PC-3 (cell line): ENCODE measurements at regions not wholly inside any gene's neighbourhood (a gene's known extent, or its start where the extent isn't known, plus 50 kb on each side); places are given as distances from the start of the nearest gene placed in this dataset.

Experiments used
- ATAC-seq: fragments of 200-7000 bp; cut with Tn5 transposase; 2 replicates; pipeline ENCODE4 v1.9.1; 2020; ENCODE audit warnings: mild to moderate bottlenecking, moderate library complexity
- BruUV-seq: library from RNA; stranded (reverse); fragments of 400-500 nt; replicated peaks from 2 replicates; lab custom pipeline; 2021; lab: Mats Ljungman, UMichigan
- CTCF ChIA-PET: fragments of 300-600 bp; sonication (Branson Sonifier 250); formaldehyde crosslinking; loops from one replicate; lab custom pipeline; 2022; ENCODE audit warnings: antibody characterized with exemption; lab: Charles Lee
- POLR2A ChIA-PET: fragments of 300-600 bp; sonication (Branson Sonifier 250); formaldehyde crosslinking; loops from one replicate; lab custom pipeline; 2022; ENCODE audit warnings: antibody characterized with exemption; ENCODE audit not compliant: unreplicated experiment; lab: Charles Lee
- DNase-seq: peaks from one replicate; pipeline ENCODE4 v3.0.0-alpha.2; 2015
- H2AFZ ChIP-seq: fragments of 300-600 bp; sonication (generic); 2 replicates; pipeline ENCODE4 v1.6.0; 2016; ENCODE audit warnings: antibody characterized with exemption, low read length
- H3F3A ChIP-seq: fragments of 300-600 bp; sonication (generic); one replicate; pipeline ENCODE4 v1.6.0; 2017; ENCODE audit warnings: antibody characterized with exemption, low read length, control low read depth, mild to moderate bottlenecking; ENCODE audit not compliant: unreplicated experiment
- H3K27ac ChIP-seq: fragments of 300-600 bp; sonication (generic); 2 replicates; pipeline ENCODE4 v1.5.1; 2016; ENCODE audit warnings: mild to moderate bottlenecking, low read length
- H3K27me3 ChIP-seq: fragments of 300-600 bp; sonication (generic); 2 replicates; pipeline ENCODE4 v1.6.1; 2016; ENCODE audit warnings: low read length, mixed read lengths
- H3K36me3 ChIP-seq: fragments of 300-600 bp; sonication (generic); 2 replicates; pipeline ENCODE4 v1.6.1; 2016; ENCODE audit warnings: low read depth, mixed run types, low read length, mixed read lengths
- H3K4me1 ChIP-seq: fragments of 300-600 bp; sonication (generic); 2 replicates; pipeline ENCODE4 v1.5.1; 2016; ENCODE audit warnings: low read length; ENCODE audit not compliant: insufficient read depth
- H3K4me2 ChIP-seq: fragments of 300-600 bp; sonication (generic); 2 replicates; pipeline ENCODE4 v1.6.0; 2016; ENCODE audit warnings: low read length
- H3K4me3 ChIP-seq: fragments of 300-600 bp; sonication (generic); 2 replicates; pipeline ENCODE4 v1.5.1; 2016; ENCODE audit warnings: mild to moderate bottlenecking, low read length, mixed read lengths
- H3K79me2 ChIP-seq: fragments of 300-600 bp; sonication (generic); 2 replicates; pipeline ENCODE4 v1.6.1; 2017; ENCODE audit warnings: low read length, mixed read lengths
- H3K9ac ChIP-seq: fragments of 300-600 bp; sonication (generic); 2 replicates; pipeline ENCODE4 v1.6.0; 2016; ENCODE audit warnings: mild to moderate bottlenecking, low read length
- H3K9me2 ChIP-seq: fragments of 300-600 bp; sonication (generic); replicated peaks from 2 replicates; pipeline ENCODE4 v1.6.1; 2016; ENCODE audit warnings: mixed run types, low read length, mixed read lengths
- H3K9me3 ChIP-seq: fragments of 300-600 bp; sonication (generic); 2 replicates; pipeline ENCODE4 v1.6.1; 2016; ENCODE audit warnings: low read length, mixed read lengths
- H4K20me1 ChIP-seq: fragments of 300-600 bp; sonication (generic); 2 replicates; pipeline ENCODE4 v1.6.1; 2016; ENCODE audit warnings: low read length, mixed read lengths
- EZH2 ChIP-seq: fragments of 300-600 bp; sonication (generic); IDR thresholded peaks from one replicate; pipeline ENCODE4 v1.6.1; 2017; ENCODE audit warnings: antibody characterized with exemption, mild to moderate bottlenecking, low read length; ENCODE audit not compliant: unreplicated experiment
- EZH2phosphoT487 ChIP-seq: fragments of 300-600 bp; sonication (generic); IDR thresholded peaks from 2 replicates; pipeline ENCODE4 v1.6.1; 2018; ENCODE audit warnings: mild to moderate bottlenecking, antibody characterized with exemption, low read length, borderline replicate concordance
- intact Hi-C: fragments of 100-400 bp; cut with micrococcal nuclease; formaldehyde crosslinking; loops from 2 replicates; pipeline ENCODE4 v1.9.0; 2023
- TF ChIP-seq, protein P1 (sequence below): fragments of 300-600 bp; sonication (generic); conservative IDR thresholded peaks from 2 replicates; pipeline ENCODE4 v1.5.1; 2017; ENCODE audit warnings: antibody characterized with exemption, low read depth, mild to moderate bottlenecking, low read length

GRCh38 chr14:86604561-86604960 lies 1074.6 kb downstream of the FLRT2 start:
- Histone ChIP-seq H3K4me1 (no peaks in the 10 kb centered on the region), H3K9ac (no peak overlapping the region), H4K20me1 (no peaks in the 10 kb centered on the region), H3K27me3 (no peaks in the 10 kb centered on the region), H2AFZ (no peak overlapping the region), H3K9me2 (no peaks in the 10 kb centered on the region), H3K9me3 (peaks cover 18% of the 10 kb centered on the region; the same call in 1 of the 2 replicates), H3K4me3 (no peak overlapping the region), H3F3A (no peaks in the 10 kb centered on the region), H3K79me2 (no peaks in the 10 kb centered on the region), H3K4me2 (no peak overlapping the region), H3K27ac (no peak overlapping the region), H3K36me3 (no peaks in the 10 kb centered on the region)
- no TSS peak for BruUV-seq
- TF ChIP-seq, protein P1, sequence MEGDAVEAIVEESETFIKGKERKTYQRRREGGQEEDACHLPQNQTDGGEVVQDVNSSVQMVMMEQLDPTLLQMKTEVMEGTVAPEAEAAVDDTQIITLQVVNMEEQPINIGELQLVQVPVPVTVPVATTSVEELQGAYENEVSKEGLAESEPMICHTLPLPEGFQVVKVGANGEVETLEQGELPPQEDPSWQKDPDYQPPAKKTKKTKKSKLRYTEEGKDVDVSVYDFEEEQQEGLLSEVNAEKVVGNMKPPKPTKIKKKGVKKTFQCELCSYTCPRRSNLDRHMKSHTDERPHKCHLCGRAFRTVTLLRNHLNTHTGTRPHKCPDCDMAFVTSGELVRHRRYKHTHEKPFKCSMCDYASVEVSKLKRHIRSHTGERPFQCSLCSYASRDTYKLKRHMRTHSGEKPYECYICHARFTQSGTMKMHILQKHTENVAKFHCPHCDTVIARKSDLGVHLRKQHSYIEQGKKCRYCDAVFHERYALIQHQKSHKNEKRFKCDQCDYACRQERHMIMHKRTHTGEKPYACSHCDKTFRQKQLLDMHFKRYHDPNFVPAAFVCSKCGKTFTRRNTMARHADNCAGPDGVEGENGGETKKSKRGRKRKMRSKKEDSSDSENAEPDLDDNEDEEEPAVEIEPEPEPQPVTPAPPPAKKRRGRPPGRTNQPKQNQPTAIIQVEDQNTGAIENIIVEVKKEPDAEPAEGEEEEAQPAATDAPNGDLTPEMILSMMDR, result no peak
- TF ChIP-seq EZH2phosphoT487, result no peak
- CTCF ChIA-PET, result no interaction called here
- POLR2A ChIA-PET, result no interaction called here
- ATAC-seq, result no peak
- intact Hi-C loops, result no loop called here
- no peak for DNase-seq

GRCh38 chr14:86602263-86602662 lies 1072.3 kb downstream of the FLRT2 start:
- intact Hi-C loops, result no loop called here
- no peaks in the 10 kb centered on the region for H3F3A ChIP-seq
- DNase-seq, result no peak
- no peak overlapping the region for H3K27ac ChIP-seq
- TF ChIP-seq EZH2phosphoT487 (no peak), EZH2 (no peak)
- TF ChIP-seq, protein P1, result no peak
- ATAC-seq, result no peak
- no peaks in the 10 kb centered on the region for H3K27me3 ChIP-seq
- no TSS peak for BruUV-seq
- CTCF ChIA-PET, result no interaction called here
- H3K79me2 ChIP-seq, result no peaks in the 10 kb centered on the region
- no peaks in the 10 kb centered on the region for H3K9me2 ChIP-seq
- no peaks in the 10 kb centered on the region for H3K36me3 ChIP-seq
- no peak overlapping the region for H2AFZ ChIP-seq
- POLR2A ChIA-PET, result no interaction called here
- no peak overlapping the region for H3K4me2 ChIP-seq
- H3K9ac ChIP-seq, result no peak overlapping the region
- H3K4me1 ChIP-seq, result no peaks in the 10 kb centered on the region
- no peaks in the 10 kb centered on the region for H4K20me1 ChIP-seq
- H3K9me3 ChIP-seq, result peaks cover 18% of the 10 kb centered on the region; the same call in 1 of the 2 replicates
- no peak overlapping the region for H3K4me3 ChIP-seq

DNA sequence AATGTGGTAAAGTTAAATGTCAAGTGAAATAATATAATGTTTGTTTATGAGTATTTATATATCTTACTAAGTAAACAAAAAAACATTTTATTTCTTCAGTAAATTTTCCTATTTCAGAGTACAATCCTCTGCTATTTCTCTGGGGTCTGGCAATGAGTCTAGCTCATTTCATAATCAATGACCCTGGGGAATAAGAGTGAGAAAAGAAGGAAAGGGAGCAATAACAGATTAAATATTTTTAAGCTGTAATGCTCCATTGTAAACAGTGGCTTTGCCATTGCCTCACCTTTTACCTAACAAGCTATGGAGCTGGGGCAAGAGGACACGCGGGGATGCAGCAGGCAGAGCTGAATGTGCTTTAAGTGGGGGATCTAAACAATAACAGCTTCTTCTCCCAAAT lies 1071.9 kb downstream of the FLRT2 start:
- Histone ChIP-seq H2AFZ (no peak overlapping the region), H3K9me3 (peaks cover 18% of the 10 kb centered on the region; the same call in 1 of the 2 replicates), H3K4me3 (no peak overlapping the region), H3K27me3 (no peaks in the 10 kb centered on the region), H4K20me1 (no peaks in the 10 kb centered on the region), H3K4me2 (no peak overlapping the region), H3K4me1 (no peaks in the 10 kb centered on the region), H3K27ac (no peak overlapping the region), H3K36me3 (no peaks in the 10 kb centered on the region), H3K79me2 (no peaks in the 10 kb centered on the region), H3F3A (no peaks in the 10 kb centered on the region), H3K9ac (no peak overlapping the region), H3K9me2 (no peaks in the 10 kb centered on the region)
- DNase-seq, result no peak
- intact Hi-C loops, result no loop called here
- TF ChIP-seq EZH2 (no peak), EZH2phosphoT487 (no peak)
- TF ChIP-seq, protein P1, result no peak
- ATAC-seq, result no peak
- ChIA-PET POLR2A (no interaction called here), CTCF (no interaction called here)
- BruUV-seq, result no TSS peak
